ENCODE measurements at regions not wholly inside any gene's neighbourhood (a gene's known extent, or its start where the extent isn't known, plus 50 kb on each side); places are given as distances from the start of the nearest gene placed in this dataset.

GRCh38 chr22:36079041-36079440 lies 50.4 kb upstream of the RBFOX2 start:
- peaks cover 0 to 7% (median 0%) of the 10 kb centered on the region in 4 donors for H3K4me1 ChIP-seq
- H3K27ac ChIP-seq = no peak overlapping the region
- no peaks in the 10 kb centered on the region for H3K36me3 ChIP-seq
- no peaks in the 10 kb centered on the region for H3K27me3 ChIP-seq
- no peak for DNase-seq
- intact Hi-C loops (cut with DNase I; ENCODE audit: low total_unique reads) = no loop called here
- WGBS, 5 donors = 88 to 97% (median 94%) methylated on average over 2 of the region's 2 CpGs
- H3K4me3 ChIP-seq = no peak overlapping the region
- no peaks in the 10 kb centered on the region for H3K9me3 ChIP-seq
- no peak for TF ChIP-seq EP300 (IDR thresholded peaks at IDR 0.05)
- no peak for TF ChIP-seq POLR2A (IDR thresholded peaks at IDR 0.05)
- no peak for TF ChIP-seq POLR2AphosphoS5 (IDR thresholded peaks at IDR 0.05)
- no peak for TF ChIP-seq CTCF (IDR thresholded peaks at IDR 0.05)

Data from stomach (tissue), 8 donors.